ENCODE measurements at regions not wholly inside any gene's neighbourhood (a gene's known extent, or its start where the extent isn't known, plus 50 kb on each side); places are given as distances from the start of the nearest gene placed in this dataset.
"Not testable (repeated sequence)": the region's sequence is repeated elsewhere in the genome, so short reads cannot be mapped to it uniquely, and the experiment has no call there.

DNA sequence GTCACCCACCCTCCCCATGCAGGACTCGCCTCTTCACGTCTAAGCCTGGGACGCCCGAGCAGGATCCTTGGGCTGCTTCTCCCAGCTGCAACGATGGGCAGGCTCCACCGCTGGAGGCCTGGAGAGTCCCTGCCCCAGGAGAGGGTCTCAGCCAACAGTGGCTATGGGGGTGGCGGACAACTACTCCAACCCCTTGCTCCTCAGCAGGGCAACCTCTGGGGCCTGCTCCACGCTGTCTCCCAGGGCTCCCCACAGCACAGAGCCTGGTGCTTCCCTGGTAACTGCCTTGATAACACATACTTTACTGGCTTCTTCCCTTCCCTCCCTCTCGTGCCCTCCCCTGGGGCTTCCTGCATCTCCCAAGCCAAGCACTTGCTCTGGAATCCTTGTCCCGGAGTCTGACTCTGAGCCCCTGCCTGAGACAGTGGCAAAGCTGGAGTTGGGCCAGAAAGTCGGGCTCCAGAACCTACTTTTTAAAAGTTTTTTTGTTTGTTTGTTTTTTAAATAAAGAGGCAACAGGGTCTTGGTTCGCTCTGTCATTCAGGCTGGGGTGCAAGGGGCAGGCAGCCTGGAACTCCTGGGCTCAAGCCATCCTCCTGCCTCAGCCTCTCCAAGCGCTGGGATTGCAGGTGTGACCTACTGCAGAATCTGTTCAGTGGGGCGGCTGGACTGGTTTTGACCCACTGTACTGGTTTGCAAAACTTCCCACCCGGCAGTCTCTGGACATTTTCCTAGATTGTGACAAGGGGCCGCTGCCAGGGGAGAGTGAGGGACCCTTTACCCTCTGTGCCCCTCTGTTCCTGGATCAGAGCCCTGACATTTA, 99.4 kb downstream of the TNFRSF13B start:
- CTCF ChIA-PET, result no interaction called here
- H3K4me3 Mint-ChIP-seq, result no peak overlapping the region
- Histone ChIP-seq H3K36me3 (ENCODE audit: insufficient read depth, low read length) (no peaks in the 10 kb centered on the region), H3K27me3 (ENCODE audit: insufficient read depth, low read length, poor library complexity, severe bottlenecking) (no peaks in the 10 kb centered on the region), H3K27ac (ENCODE audit: low read depth, low read length) (no peak overlapping the region), H3K4me1 (ENCODE audit: insufficient read depth, low read length) (no peaks in the 10 kb centered on the region), H3K4me3 (ENCODE audit: low read length) (no peak overlapping the region), H3K9me3 (ENCODE audit: low read length) (no peaks in the 10 kb centered on the region)
- H3K27ac Mint-ChIP-seq, result no peak overlapping the region
- H3K4me1 Mint-ChIP-seq, result no peaks in the 10 kb centered on the region
- POLR2A ChIA-PET, result no interaction called here
- no peak for DNase-seq
- H3K36me3 Mint-ChIP-seq, result no peaks in the 10 kb centered on the region
- peaks cover 0 to 3% (median 0%) of the 10 kb centered on the region in 5 donors for H3K9me3 Mint-ChIP-seq
- H3K27me3 Mint-ChIP-seq, result peaks cover 3 to 6% of the 10 kb centered on the region in 2 donors

DNA sequence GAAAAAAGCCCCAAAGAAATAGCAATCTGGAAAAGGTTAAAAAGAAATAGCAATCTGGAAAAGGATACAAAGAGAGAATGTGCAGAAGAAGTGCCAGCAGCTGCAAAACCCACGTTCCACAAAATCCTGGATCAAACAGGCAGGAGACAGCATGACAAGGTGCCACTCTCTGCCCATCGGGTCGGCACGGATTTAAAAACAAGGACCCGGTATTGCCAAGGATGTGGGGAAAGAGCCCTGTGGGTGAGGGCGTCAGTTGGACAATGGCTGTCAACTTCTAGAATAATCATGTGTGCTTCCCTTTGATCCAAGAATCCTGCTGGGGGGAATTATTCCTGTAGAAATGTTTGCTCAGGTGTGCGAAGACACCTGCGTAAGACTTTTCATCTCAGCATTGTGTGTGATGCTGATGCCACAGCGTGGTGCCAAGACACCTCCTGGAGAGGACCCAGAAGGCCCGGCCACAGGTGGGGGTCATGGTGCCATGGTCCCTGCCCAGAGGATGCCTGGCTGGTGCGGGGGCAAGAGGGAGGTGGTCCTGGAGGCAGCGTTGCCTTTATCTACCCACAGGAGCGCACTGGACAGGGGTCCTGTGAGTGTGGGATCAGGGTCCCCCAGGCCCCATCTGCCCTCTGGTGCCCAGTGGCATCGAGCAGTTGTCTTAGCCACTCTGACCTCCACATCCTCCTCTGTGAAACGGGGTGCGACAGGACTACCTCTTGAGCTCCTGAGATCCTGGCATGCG, 100.3 kb downstream of the TNFRSF13B start:
- DNase-seq; H3K27ac ChIP-seq (ENCODE audit: low read depth, low read length); H3K4me1 Mint-ChIP-seq; H3K9me3 ChIP-seq (ENCODE audit: low read length); POLR2A ChIA-PET; H3K9me3 Mint-ChIP-seq; H3K4me1 ChIP-seq (ENCODE audit: insufficient read depth, low read length); H3K27me3 Mint-ChIP-seq; H3K27me3 ChIP-seq (ENCODE audit: insufficient read depth, low read length, poor library complexity, severe bottlenecking); H3K36me3 ChIP-seq (ENCODE audit: insufficient read depth, low read length); H3K4me3 Mint-ChIP-seq; H3K36me3 Mint-ChIP-seq; H3K4me3 ChIP-seq (ENCODE audit: low read length); CTCF ChIA-PET; H3K27ac Mint-ChIP-seq: not testable (repeated sequence)

DNA sequence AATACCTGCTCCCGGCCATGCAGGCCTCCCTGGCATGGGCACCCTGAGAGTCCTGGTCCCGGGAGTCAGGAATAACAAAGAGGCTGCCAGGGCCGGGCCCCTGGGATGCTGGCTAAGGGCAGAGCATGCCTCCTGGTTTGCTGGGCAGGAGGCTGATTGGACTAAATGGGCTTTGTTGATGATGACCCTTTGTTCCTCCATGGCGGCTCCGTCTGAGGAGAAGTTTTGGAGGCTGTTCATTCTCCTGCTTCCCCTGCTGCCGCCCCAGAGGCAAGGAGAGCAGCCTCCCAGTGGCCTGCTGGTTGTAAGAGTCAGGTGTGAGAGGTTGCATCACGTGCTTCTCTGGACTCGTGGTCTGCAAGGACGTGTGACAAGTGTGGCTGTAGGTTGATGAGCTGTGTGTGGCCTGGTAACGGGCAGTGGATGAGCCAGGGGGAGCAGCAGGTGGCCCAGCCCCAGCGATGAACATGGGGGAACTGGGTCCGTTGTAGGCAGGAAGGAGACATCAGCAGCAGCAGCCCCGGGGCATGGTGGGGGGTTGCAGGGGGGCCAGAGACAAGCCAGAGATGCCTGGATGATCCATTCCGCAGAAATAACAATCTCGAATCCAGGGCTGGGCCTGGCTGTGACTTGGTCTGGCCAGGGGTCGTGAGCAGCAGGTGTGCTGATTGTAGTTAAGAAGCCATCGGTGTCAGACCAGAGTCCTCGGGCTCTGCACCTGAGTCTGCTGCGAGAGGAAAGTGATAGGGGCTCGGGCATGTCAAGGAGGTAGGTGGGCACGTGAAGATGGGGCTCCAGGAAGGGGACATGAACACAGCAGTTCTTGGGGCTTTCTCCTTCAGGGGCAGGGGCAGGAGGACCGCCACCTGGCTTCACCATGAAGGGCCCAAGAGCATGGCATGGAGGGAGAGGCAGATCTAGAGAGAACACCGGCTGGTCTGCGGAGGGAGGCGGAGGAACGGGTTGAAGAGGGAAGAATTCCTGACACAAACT, 101.4 kb downstream of the TNFRSF13B start:
- Mint-ChIP-seq H3K36me3 (no peaks in the 10 kb centered on the region), H3K27ac (no peak overlapping the region), H3K4me3 (no peak overlapping the region), H3K9me3 (no peaks in the 10 kb centered on the region), H3K4me1 (no peaks in the 10 kb centered on the region), H3K27me3 (peaks cover 3 to 6% of the 10 kb centered on the region in 2 donors)
- no peak for DNase-seq
- H3K27me3 ChIP-seq (ENCODE audit: insufficient read depth, low read length, poor library complexity, severe bottlenecking), result no peaks in the 10 kb centered on the region
- no peak overlapping the region for H3K4me3 ChIP-seq (ENCODE audit: low read length)
- CTCF ChIA-PET, result no interaction called here
- no peak overlapping the region for H3K27ac ChIP-seq (ENCODE audit: low read depth, low read length)
- POLR2A ChIA-PET, result no interaction called here
- H3K9me3 ChIP-seq (ENCODE audit: low read length), result no peaks in the 10 kb centered on the region
- no peaks in the 10 kb centered on the region for H3K4me1 ChIP-seq (ENCODE audit: insufficient read depth, low read length)
- H3K36me3 ChIP-seq (ENCODE audit: insufficient read depth, low read length), result no peaks in the 10 kb centered on the region

DNA sequence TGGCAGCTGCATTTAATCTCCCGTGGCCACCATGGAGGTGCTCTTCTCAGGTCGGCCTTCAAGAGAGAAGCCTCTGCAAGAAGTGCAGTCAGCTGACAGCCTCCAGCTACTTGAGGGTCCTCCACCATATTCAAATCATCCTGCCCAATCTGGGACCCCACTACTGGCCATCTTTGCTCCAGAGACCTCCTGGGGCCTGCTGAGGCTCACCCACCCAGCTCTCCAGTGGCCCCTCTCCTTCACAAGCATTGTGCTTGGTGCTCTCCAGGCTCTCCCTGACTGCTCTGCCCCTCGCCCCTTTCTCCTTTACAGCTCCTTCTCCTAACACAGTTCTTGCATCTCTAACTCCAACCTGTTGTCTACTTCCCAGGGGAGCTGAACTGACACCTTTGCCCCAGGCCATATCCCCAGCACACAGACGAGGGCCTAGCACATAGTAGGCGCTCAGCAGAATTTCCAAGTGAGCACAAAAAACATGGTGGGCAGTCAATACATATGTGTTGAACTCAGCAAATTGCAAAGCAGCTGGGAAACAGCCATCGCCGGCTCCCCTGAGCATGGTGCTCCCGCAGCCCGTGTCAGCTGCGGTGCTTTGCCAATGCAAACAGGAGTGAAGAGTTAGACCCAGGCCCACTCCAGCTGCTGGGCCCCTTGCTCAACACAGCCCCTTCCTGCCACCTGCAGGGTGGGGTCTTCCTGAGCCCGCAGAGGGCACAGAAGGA, 102.2 kb downstream of the TNFRSF13B start:
- H3K9me3 ChIP-seq (ENCODE audit: low read length); H3K27ac Mint-ChIP-seq; H3K27me3 ChIP-seq (ENCODE audit: insufficient read depth, low read length, poor library complexity, severe bottlenecking); H3K36me3 Mint-ChIP-seq; CTCF ChIA-PET; H3K4me3 ChIP-seq (ENCODE audit: low read length); H3K9me3 Mint-ChIP-seq; POLR2A ChIA-PET; H3K4me3 Mint-ChIP-seq; DNase-seq; H3K4me1 ChIP-seq (ENCODE audit: insufficient read depth, low read length); H3K27ac ChIP-seq (ENCODE audit: low read depth, low read length); H3K27me3 Mint-ChIP-seq; H3K36me3 ChIP-seq (ENCODE audit: insufficient read depth, low read length); H3K4me1 Mint-ChIP-seq: not testable (repeated sequence)

DNA sequence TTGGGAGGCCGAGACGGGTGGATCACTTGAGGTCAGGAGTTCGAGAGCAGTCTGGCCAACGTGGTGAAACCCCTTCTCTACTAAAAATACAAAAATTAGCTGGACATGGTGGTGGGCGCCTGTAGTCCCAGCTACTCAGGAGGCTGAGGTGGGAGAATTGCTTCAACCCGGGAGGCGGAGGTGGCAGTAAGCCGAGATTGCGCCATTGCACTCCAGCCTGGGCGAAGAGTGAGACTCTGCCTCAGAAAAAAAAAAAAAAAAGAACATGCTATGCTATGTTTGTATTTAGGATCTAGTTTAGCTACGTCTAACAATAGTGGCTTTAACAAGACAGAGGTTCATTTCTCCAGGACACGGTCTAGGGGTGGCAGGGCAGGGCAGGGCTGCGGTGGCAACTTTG, 103.3 kb downstream of the TNFRSF13B start:
- H3K4me1 Mint-ChIP-seq; H3K27me3 Mint-ChIP-seq; H3K4me3 Mint-ChIP-seq; H3K27ac ChIP-seq (ENCODE audit: low read depth, low read length); H3K4me1 ChIP-seq (ENCODE audit: insufficient read depth, low read length); H3K9me3 ChIP-seq (ENCODE audit: low read length); H3K4me3 ChIP-seq (ENCODE audit: low read length); POLR2A ChIA-PET; DNase-seq; CTCF ChIA-PET; H3K27me3 ChIP-seq (ENCODE audit: insufficient read depth, low read length, poor library complexity, severe bottlenecking); H3K9me3 Mint-ChIP-seq; H3K27ac Mint-ChIP-seq; H3K36me3 ChIP-seq (ENCODE audit: insufficient read depth, low read length); H3K36me3 Mint-ChIP-seq: not testable (repeated sequence)

DNA sequence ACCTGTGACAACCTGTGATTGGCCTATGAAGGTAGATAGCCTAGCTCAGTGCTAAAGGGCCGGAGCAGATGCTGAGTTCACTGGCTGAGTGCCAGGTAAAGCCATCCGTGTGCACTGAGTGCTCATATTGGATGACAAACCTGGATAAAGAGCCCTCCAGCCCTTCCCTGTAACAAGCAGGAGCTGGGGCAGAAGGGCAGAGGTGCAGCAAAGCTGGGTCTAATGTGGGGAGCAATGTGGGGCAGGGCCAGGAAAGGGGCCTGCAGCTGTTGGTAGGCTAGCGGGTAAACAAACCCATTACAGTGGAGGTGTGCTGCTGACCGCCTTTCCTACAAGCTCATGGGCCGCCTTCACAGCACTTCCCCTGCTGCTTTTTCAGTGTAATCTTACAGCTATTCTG, 104.4 kb downstream of the TNFRSF13B start:
- H3K36me3 Mint-ChIP-seq; H3K27me3 Mint-ChIP-seq; H3K27ac ChIP-seq (ENCODE audit: low read depth, low read length); H3K36me3 ChIP-seq (ENCODE audit: insufficient read depth, low read length); H3K9me3 Mint-ChIP-seq; POLR2A ChIA-PET; H3K4me3 Mint-ChIP-seq; H3K4me1 Mint-ChIP-seq; DNase-seq; H3K4me1 ChIP-seq (ENCODE audit: insufficient read depth, low read length); CTCF ChIA-PET; H3K27ac Mint-ChIP-seq; H3K4me3 ChIP-seq (ENCODE audit: low read length); H3K27me3 ChIP-seq (ENCODE audit: insufficient read depth, low read length, poor library complexity, severe bottlenecking); H3K9me3 ChIP-seq (ENCODE audit: low read length): not testable (repeated sequence)

DNA sequence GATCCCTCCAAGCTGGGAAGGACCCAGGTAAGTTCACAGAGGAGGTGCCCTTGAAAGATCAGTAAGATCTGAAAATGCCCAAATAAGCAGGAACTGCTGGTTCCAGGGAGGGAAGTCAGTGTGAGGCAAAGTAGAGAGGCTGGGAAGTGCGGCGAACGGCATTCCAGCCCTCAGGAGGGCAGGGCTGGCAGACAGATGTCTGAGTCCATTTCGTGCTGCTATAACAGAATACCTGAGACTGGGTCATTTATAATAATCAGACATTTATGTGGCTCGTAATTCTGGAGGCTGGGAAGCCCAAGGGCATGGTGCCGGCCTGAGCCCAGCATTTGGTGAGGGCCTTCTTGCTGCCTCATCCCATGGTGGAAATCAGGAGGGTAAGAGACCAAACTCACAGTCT, 105.1 kb downstream of the TNFRSF13B start:
- H3K9me3 Mint-ChIP-seq; POLR2A ChIA-PET; H3K36me3 ChIP-seq (ENCODE audit: insufficient read depth, low read length); H3K4me3 Mint-ChIP-seq; H3K4me3 ChIP-seq (ENCODE audit: low read length); H3K27ac ChIP-seq (ENCODE audit: low read depth, low read length); H3K27me3 ChIP-seq (ENCODE audit: insufficient read depth, low read length, poor library complexity, severe bottlenecking); DNase-seq; H3K27me3 Mint-ChIP-seq; H3K27ac Mint-ChIP-seq; CTCF ChIA-PET; H3K36me3 Mint-ChIP-seq; H3K4me1 ChIP-seq (ENCODE audit: insufficient read depth, low read length); H3K9me3 ChIP-seq (ENCODE audit: low read length); H3K4me1 Mint-ChIP-seq: not testable (repeated sequence)

DNA sequence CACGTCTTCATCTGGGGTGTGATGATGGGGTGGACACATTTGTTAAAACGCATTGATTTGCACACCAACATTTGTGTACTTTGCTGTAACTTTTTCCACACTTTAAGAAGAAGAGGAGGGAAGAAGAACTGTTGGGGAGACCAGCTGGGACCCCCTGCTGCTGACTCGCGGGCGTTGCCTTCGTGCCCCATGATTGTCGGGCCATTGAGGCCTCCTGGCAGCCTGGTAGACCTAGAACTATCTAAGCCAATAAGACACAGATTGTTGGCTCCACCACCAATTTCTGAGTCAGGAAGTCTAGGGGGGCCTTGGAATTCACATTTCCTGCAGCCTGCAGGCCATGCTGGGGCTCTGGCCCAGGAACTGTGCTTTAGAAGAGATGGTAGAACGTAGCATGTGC, 105.5 kb downstream of the TNFRSF13B start:
- H3K27ac Mint-ChIP-seq, result no peak overlapping the region

More for the DNA sequence above, 105.5 kb downstream of the TNFRSF13B start:
- ChIA-PET POLR2A (no interaction called here), CTCF (no interaction called here)
- Mint-ChIP-seq H3K4me1 (no peaks in the 10 kb centered on the region), H3K27me3 (peaks cover 3% of the 10 kb centered on the region in 2 donors), H3K36me3 (no peaks in the 10 kb centered on the region), H3K4me3 (no peak overlapping the region), H3K9me3 (no peaks in the 10 kb centered on the region)
- no peak overlapping the region for H3K27ac ChIP-seq (ENCODE audit: low read depth, low read length)
- H3K27me3 ChIP-seq (ENCODE audit: insufficient read depth, low read length, poor library complexity, severe bottlenecking), result no peaks in the 10 kb centered on the region
- no peak for DNase-seq
- no peak overlapping the region for H3K4me3 ChIP-seq (ENCODE audit: low read length)
- no peaks in the 10 kb centered on the region for H3K36me3 ChIP-seq (ENCODE audit: insufficient read depth, low read length)
- no peaks in the 10 kb centered on the region for H3K4me1 ChIP-seq (ENCODE audit: insufficient read depth, low read length)
- no peaks in the 10 kb centered on the region for H3K9me3 ChIP-seq (ENCODE audit: low read length)

Data from CD8-positive, alpha-beta memory T cell (primary cell).